NCI-H2107 treated with DMSO at 0.1 percent for 48 hours (cell line): ENCODE measurements at regions not wholly inside any gene's neighbourhood (a gene's known extent, or its start where the extent isn't known, plus 50 kb on each side); places are given as distances from the start of the nearest gene placed in this dataset.
"Not testable (repeated sequence)": the region's sequence is repeated elsewhere in the genome, so short reads cannot be mapped to it uniquely, and the experiment has no call there.

Experiments used
- DNase-seq: peaks from one replicate; lab custom pipeline; 2025; ENCODE audit not compliant: unreplicated experiment; lab: John Stamatoyannopoulos, UW

DNA sequence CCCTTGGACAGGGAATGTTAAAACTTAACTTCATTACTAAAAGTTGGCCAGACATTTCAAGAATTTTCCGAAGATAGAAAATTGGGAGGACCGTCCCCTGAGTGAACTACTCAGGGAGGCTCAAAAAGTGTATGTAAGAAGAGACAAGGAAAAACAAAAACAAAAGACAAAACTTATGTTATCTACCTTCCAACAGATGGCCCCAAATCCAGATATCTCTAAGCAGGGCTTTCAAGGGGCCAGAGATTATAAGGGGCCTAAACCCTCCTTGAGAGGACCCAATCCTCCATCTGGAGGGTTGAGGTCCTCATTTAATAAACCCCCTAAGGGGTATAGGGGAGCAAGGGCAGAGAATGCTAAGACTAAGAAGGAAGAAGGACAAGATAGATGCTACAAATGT is 203.6 kb downstream of the SH2D4B start:
- DNase-seq, result no peak

GRCh38 chr10:80750268-80750667 is 212.6 kb downstream of the SH2D4B start:
- DNase-seq, result no peak

- DNase-seq, result no peak
Measured at GRCh38 chr10:80751940-80752339, 214.2 kb downstream of the SH2D4B start.

DNA sequence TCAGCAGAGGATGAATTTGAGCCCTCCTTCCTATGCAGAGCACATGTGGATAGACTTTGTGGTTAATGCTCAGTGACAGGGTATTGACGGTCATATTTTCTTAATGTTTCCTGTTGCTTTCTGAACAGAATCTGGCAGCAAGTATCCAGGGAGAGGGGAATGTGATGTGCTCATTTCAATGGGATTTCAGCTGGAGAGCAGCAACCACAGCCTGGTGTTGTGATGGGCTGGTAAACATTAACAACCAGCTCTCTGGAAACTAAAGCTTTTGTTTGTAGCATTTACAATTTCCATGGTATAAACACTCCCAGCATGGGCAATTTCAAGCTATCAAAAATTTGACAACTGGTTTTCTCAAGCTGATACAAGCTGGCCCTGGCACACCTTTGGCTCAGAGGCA is 215.9 kb downstream of the SH2D4B start:
- DNase-seq, result no peak

DNA sequence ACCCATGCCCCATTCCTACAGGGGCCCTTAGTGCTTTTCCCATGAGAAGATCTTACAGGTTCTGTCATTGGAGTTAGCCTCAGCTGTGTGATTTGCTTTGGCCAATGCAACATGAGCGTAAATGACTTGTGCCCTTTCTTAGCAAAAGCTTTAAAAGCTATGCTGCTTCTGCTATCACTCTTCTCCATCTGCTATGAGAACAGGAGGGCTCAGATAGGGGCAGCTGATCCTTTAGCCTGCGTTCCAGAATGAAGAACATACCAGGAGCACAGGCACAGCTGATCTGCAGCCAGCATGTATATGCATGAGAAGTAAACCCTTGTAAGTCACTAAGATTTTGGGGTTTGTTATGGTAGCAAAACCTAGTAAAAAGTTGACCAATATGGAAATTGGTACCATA is 218.2 kb downstream of the SH2D4B start:
- no peak for DNase-seq

DNA sequence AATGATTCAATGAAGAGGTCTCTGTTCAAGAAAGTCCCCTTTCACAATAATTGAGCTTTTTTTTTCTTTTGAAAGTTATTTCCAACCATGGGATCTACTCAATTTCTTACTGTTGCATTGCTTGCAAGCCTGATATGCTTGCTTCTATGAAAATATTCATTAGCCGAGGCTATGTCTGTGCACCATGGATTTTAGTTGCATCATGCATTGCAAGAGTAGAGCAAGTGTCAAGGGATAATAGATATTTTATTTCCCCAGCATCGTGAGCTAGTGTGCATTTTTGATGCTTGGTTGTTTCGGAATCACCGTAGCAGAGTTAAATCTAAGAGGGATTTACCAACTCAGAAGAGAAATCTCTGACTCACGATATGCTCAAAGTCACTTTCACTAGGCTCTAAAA is 222.0 kb downstream of the SH2D4B start:
- DNase-seq, result no peak

- no peak for DNase-seq
Measured at GRCh38 chr10:80760914-80761371, 223.2 kb downstream of the SH2D4B start.

GRCh38 chr10:80767963-80768362 is 230.3 kb downstream of the SH2D4B start:
- DNase-seq, result no peak

DNA sequence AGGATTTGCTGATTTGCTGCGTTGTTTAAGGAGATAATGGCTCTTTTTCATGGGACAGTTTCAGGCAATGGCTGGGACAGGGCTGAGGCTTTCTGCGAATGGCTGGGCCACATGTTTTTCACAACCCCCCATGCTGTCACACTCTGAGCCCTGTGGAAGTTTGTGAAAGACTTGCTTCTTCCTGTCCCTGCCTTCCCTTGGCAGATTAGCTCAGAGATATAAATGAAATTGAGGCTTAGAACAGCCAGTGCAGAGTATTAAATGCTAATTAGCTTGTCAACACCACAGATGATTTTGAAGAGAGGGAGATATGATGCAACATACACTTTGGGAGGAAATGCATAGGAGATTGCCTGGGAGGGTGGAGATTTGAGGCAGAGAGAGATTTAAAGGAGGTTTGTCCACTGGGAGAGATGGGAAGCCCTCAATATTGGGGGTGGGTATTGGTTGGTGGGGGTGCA is 232.0 kb downstream of the SH2D4B start:
- no peak for DNase-seq

DNA sequence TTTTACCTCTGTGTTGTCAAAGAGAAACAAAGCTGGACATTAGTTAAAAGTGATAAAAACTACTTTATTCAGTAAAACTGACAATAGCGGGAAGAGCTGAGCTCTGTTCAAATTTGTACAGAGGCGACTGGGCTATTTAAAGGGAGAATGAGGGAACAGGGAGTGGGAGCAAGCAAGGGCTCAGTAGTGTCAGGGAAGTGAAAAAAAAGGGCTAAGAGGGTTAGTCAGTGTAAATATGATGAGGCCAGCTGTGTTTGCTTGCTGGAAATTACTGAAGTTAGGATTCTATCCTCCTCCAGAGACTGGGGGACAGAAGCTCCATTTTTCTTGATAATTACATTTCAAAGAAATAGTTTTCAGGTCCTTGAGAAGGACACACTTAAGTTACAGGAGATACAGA is 232.5 kb downstream of the SH2D4B start:
- DNase-seq, result no peak

DNA sequence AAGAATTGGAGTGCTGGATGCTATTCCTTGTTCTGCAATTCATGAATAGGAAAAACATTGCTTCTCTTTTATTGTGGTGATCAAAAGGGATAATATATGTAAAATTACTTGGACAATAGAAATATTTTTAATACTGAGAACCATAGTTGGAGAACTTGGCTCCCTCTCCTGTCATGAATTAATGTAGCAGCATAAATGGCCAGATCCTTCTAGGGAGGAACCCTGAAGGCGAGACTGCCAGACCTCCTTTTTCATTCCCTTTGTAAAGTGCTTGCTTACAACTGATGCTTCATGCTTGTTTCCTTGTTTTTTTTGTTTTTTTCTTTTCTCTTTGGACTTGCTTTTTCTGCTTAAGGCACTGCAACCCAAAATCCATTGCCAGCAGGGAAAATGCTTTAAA is 233.6 kb downstream of the SH2D4B start:
- no peak for DNase-seq

DNA sequence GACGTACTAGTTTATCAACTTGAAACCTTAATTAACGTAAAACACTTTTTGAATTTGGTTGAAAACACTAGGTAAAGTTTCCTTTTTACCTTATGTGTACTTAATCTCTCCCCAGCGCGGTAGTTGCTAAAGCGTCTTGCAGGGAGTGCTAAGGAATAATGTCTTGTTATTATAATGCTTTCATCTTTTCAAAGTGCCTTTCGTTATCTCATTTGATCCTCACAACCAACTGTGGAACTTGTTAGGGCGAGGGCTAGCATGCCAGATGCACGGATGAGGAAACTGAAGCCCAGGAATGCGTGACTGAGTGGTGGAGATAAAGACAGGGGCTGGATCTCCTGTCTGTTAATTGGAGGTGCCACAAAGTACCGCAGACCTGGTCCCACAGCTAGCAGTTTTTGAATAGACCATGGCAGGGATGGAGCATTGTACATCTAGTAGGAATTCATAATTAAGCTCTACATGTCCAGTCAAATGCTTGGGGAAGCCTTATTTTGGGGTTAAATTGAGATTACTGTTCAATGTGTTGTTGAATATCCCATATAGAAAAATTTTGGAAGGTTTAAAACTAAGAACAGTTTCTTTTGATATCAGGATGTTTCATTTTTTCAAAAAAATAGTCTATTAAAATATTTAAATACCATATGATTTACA is 234.3 kb downstream of the SH2D4B start:
- DNase-seq, result no peak

DNA sequence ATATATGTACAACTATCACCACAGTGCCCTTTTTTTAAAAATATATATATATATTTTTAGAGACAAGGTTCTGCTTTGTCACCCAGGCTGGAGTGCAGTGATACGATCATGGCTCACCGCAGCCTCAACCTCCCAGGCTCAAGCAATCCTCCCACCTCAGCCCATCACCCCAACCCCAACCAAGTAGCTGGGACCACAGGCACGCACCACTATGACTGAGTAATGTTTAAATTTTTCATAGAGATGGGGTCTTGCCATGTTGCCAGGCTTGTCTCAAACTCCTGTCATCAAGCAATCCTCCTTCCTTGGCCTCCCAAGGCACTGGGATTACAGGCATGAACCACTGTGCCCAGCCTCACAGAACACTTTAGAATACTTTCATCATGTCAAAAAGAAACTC is 234.9 kb downstream of the SH2D4B start:
- no peak for DNase-seq

DNA sequence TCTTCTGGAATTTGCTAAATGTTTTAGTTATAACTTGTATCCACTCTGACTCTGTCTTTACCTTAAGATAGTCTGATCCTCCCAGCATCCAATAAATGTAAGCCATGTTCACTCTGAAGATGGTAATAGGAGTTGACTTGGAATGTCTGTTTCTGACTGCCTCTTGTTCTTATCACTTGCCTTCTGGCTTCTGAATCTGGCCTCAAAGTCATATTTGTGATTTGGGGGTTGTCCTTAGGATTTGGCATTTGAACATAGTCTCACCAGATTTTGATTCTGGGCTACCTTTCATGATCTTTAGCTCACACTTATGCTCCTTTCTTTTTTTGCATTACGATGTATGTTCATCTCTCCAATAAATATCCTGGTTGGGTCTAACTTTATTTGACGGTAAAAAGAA is 247.0 kb downstream of the SH2D4B start:
- no peak for DNase-seq

- no peak for DNase-seq
Measured at GRCh38 chr10:80786322-80786721, 248.6 kb downstream of the SH2D4B start.

DNA sequence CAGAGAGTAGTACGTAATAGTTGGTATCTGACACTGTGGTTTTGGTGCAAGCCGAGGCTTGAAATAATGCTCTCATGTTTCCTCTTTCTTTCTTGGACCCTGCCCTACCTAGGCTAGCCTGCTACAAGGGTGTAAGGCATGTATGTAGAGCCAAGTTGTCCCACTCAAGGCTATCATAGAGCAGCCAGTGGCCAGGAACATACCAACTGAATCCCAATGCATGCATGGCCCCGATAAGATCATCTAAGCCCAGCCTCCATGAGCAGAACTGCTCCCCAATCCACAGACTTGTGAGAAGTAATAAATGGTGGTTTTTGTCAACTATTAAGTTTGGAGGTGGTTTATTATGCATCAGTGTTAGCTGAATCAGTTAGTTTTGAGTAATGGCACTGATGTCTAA is 250.2 kb downstream of the SH2D4B start:
- DNase-seq, result no peak

DNA sequence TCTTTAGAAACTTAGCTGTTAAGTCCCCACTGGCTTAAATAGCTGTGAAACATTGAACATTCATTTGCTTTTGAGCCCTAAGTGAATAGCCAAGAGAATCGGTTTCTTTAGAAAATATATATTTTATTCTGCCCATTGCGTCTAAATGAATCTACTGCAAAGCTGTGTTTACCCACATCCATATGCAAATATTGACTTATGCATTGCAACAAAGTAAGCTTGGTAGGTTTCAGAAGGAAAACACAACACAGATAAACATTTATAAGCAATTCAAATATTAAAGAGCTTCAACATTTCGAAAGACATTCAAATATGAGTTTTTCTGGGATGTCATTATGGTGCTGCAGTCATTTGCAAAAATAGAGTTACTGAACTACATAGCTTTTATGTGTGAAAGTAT is 257.3 kb downstream of the SH2D4B start:
- no peak for DNase-seq

DNA sequence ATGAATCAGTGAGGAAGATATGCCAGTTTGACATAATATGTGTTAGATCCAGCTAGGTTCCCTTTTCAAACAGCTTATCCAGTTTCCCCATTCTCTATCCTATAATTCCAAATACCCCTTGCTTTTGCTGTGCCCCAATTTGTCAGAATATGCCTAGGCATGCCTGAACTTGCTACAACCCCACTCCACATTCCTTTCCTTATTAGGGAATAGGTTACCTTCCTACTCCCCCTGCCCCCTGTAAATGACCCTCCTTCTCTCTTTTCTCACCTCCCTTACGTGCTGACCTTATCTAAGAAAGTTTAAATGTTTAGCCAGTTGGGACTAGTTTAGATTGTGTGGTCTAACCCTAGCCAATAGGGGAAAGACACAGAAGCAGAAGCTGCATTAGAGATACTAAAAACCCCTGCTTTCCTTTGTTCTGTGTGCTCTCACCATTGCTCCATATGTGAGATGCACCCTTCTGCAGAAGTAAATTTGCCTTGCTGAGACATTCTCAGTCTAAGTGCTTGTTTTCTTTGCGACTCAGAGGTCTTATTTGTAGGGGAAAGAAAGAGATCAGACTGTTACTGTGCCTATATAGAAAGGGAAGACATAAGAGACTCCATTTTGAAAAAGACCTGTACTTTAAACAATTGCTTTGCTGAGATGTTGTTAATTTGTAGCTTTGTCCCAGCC is 267.8 kb downstream of the SH2D4B start:
- no peak for DNase-seq

GRCh38 chr10:80814147-80814652 is 276.5 kb downstream of the SH2D4B start:
- DNase-seq, result no peak

DNA sequence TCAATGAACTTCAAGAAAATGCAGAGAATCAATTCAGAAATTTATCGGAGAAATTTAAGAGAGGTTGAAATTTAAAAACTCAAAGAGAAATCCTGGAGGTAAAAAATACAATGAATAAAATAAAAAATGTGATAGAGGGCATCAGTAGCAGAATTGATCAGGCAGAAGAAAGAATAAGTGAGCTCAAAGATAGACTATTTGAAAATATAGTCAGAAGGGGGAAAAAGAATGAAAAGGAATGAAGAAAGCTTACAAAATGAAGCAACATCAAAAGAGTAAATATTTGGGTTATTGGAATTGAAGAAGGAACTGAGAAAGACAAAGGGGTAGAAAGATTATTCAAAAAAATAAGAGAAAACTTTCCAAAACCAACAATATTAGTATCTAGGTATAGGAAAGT is 291.4 kb downstream of the SH2D4B start:
- no peak for DNase-seq

DNA sequence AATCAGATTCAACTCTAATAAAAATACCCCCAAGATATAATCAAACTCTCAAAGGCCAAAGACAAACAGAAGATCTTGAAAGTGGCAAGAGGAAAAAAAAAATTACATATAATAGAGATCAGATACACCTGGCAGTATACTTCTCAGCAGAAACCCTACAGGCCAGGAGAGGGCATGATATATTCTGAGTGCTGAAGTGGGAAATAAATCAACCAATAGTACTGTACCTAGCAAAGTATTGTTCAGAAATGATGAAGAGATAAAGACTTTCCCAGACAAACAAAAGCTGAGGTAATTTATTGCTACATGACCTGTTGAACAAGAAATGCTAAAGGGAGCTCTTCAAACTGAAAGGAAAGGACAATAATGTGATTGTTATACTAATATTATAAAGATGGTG is 291.9 kb downstream of the SH2D4B start:
- DNase-seq, result no peak

DNA sequence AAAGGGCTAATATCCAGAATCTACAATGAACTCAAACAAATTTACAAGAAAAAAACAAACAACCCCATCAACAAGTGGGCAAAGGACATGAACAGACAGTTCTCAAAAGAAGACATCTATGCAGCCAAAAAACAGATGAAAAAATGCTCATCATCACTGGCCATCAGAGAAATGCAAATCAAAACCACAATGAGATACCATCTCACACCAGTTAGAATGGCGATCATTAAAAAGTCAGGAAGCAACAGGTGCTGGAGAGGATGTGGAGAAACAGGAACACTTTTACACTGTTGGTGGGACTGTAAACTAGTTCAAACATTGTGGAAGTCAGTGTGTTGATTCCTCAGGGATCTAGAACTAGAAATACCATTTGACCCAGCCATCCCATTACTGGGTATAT is 295.0 kb downstream of the SH2D4B start:
- DNase-seq, result not testable (repeated sequence)
